Activated T-helper 2 cell treated with anti-CD3 and anti-CD28 coated beads, Interferon-gamma antibody, Interleukin-2, Interleukin-4, amounts not matched to agents 10 μg/mL and 5 μg/mL and 100 μg/mL, durations not matched to agents 14 hours and 24 hours and 36 hours (primary cell): ENCODE measurements at regions not wholly inside any gene's neighbourhood (a gene's known extent, or its start where the extent isn't known, plus 50 kb on each side); places are given as distances from the start of the nearest gene placed in this dataset.

Source experiments
- DNase-seq: peaks from one replicate; pipeline ENCODE4 v3.0.0; 2021; ENCODE audit warnings: low spot score
- H3K27ac Mint-ChIP-seq: one replicate; pipeline ENCODE4 v1.8.0; 2021; ENCODE audit warnings: mixed read lengths
- H3K27me3 Mint-ChIP-seq: one replicate; pipeline ENCODE4 v1.8.0; 2021; ENCODE audit warnings: low read depth, mixed read lengths
- H3K36me3 Mint-ChIP-seq: one replicate; pipeline ENCODE4 v1.8.0; 2021; ENCODE audit warnings: low read depth, mixed read lengths
- H3K4me1 Mint-ChIP-seq: one replicate; pipeline ENCODE4 v1.8.0; 2021; ENCODE audit warnings: low read depth, mixed read lengths
- H3K4me3 Mint-ChIP-seq: one replicate; pipeline ENCODE4 v1.8.0; 2021; ENCODE audit warnings: low read depth, mild to moderate bottlenecking, moderate library complexity, mixed read lengths
- H3K9me3 Mint-ChIP-seq: one replicate; pipeline ENCODE4 v1.8.0; 2021; ENCODE audit warnings: mixed read lengths
- intact Hi-C: fragments of 100-400 bp; cut with micrococcal nuclease; formaldehyde crosslinking; loops from one replicate; pipeline ENCODE4 v1.15.1; 2023

DNA sequence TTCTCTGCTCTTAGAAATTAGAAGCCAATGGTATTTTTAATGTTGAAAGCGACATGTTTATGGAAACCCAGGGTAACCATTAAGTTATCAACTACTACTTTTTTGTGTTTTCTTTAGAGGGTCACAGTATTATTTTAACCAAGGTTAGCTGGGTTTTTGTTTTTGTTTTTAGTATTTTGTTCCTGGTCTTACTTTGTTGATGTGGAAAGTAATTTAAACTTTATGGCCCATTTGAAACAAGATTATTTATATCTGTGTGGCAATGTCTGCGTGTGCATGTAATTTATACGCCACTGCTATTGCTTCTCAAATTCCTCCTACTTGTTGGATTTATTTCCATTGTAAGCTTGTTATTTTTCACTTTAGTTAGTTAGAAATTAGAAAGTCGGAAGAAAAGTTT lies 722.1 kb upstream of the NR2F2 start:
- intact Hi-C loops = no loop called here
- Mint-ChIP-seq H3K36me3 (no peaks in the 10 kb centered on the region), H3K27ac (no peak overlapping the region)

DNA sequence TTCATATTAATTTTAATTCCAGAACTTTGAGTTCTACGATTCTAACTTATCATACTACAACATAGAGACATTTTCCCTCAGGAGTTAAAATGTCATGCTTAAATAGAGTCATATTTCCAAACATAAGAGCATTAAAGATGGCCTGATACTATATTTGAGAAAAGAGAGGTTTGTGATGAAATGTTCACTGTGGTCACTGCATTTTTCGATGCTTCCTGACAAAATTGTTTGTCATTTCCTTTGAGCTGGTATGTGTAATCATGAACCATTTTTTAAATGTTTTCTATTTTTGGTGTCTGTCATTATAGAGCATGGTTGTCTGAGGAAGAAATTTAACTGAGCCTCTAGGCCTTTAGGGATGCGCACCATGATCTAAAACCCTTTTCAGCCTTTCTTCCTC lies 721.4 kb upstream of the NR2F2 start:
- H3K4me3 Mint-ChIP-seq = no peak overlapping the region
- no peaks in the 10 kb centered on the region for H3K9me3 Mint-ChIP-seq
- no peaks in the 10 kb centered on the region for H3K36me3 Mint-ChIP-seq
- intact Hi-C loops = no loop called here
- H3K27ac Mint-ChIP-seq = no peak overlapping the region
- no peak for DNase-seq
- H3K27me3 Mint-ChIP-seq = no peaks in the 10 kb centered on the region
- no peaks in the 10 kb centered on the region for H3K4me1 Mint-ChIP-seq

More for the DNA sequence above, 722.1 kb upstream of the NR2F2 start:
- Mint-ChIP-seq H3K4me1 (no peaks in the 10 kb centered on the region), H3K27me3 (no peaks in the 10 kb centered on the region), H3K9me3 (no peaks in the 10 kb centered on the region), H3K4me3 (no peak overlapping the region)
- no peak for DNase-seq

DNA sequence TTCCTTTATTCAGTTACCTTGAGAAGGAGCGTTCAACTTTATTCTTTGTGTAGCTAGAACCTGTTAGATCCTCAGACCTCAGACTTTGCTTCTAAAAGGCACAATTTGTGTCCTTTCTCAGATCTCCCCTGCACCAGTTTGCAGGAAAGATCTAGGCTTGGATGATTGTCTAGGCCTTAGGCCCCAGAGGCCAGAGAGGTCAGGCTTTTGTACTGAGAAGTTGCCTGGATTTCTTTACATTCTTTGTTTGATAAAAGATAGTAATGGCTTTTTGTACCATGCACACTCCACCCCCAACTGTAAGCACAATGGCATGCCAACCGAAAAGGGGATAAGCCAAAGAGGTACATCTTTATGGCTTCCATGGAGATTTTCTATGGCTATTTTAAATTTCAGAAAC lies 719.6 kb upstream of the NR2F2 start:
- no peaks in the 10 kb centered on the region for H3K27me3 Mint-ChIP-seq
- no peak for DNase-seq
- intact Hi-C loops = no loop called here
- H3K4me3 Mint-ChIP-seq = no peak overlapping the region
- no peak overlapping the region for H3K27ac Mint-ChIP-seq
- H3K4me1 Mint-ChIP-seq = no peaks in the 10 kb centered on the region
- H3K9me3 Mint-ChIP-seq = no peaks in the 10 kb centered on the region
- H3K36me3 Mint-ChIP-seq = no peaks in the 10 kb centered on the region

DNA sequence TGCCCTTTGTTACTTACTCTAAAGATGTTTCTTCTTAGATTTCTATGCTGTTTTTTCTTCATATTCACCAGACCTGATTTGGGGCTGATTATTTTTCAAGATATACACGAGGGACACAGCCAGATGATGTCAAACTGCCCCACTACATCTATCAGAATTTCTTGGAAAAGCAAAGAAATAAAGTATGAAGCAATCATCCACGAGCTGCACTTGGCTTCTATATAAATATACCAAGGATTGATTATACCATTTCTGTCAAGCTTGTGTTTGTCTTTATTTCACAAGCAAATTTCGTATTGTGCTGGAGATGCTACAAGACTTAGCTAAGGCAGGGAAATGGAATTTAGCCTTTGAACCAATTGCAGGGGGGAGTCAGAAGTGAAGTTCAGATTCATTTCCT lies 715.1 kb upstream of the NR2F2 start:
- H3K36me3 Mint-ChIP-seq = no peaks in the 10 kb centered on the region
- no peak for DNase-seq
- no peak overlapping the region for H3K4me3 Mint-ChIP-seq
- no peaks in the 10 kb centered on the region for H3K9me3 Mint-ChIP-seq
- peaks cover 3% of the 10 kb centered on the region for H3K4me1 Mint-ChIP-seq
- intact Hi-C loops = no loop called here
- no peak overlapping the region for H3K27ac Mint-ChIP-seq
- H3K27me3 Mint-ChIP-seq = no peaks in the 10 kb centered on the region

DNA sequence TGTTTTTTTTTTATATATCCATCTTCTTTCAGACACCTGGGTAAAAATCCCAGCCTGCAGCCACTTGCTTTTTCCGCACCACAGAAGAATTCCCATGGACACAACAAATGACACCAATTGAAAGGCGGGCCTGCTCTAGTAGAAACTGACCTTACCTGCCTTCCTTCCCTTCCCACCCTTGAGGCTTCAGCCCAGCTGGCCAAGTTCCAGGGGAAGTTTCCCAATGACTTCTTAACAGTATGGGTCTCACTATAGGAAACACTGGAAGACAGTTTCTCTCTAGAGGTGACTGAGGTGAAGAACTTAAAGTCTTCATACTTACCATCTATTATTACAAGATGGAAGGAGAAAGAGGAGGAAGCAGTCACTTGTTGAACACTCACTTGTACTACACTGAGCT lies 714.2 kb upstream of the NR2F2 start:
- no peaks in the 10 kb centered on the region for H3K9me3 Mint-ChIP-seq
- no peak overlapping the region for H3K27ac Mint-ChIP-seq
- H3K4me3 Mint-ChIP-seq = no peak overlapping the region
- H3K4me1 Mint-ChIP-seq = peaks cover 11% of the 10 kb centered on the region
- H3K36me3 Mint-ChIP-seq = no peaks in the 10 kb centered on the region
- no peaks in the 10 kb centered on the region for H3K27me3 Mint-ChIP-seq
- DNase-seq = no peak
- intact Hi-C loops = no loop called here

DNA sequence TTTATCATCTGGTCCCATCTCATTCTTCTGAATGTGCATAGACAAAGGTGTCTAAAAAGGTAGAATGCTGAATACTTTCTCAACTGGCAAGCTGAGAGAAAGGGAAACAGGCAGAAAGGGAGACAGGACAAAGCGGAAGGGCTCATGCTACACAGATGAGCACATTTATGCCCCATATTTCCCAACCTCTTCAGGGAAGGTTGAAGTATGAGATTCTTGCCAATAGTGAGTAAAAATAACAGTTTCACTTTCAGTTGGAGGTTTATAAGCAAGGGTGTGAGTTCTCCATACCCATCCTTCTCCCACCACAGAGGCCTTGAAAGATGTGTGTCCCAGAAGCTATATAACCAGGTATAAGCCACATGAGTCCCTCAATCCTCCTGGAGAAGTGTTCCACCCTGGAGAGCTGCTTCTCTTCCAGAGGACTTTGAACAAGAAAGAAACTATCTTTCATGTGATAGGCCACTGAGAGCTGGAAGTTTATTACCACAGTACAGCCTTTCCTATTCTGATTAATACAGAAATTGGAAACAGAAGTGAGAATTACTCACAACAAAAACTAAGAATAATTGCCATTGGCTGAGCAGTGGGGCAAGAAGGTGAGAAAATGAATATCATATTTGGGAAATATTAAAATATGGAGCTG lies 709.4 kb upstream of the NR2F2 start:
- Mint-ChIP-seq H3K27ac (peak overlapping the region; percentile 14), H3K36me3 (no peaks in the 10 kb centered on the region), H3K4me1 (peaks cover 11% of the 10 kb centered on the region), H3K4me3 (no peak overlapping the region), H3K9me3 (peaks cover 7% of the 10 kb centered on the region), H3K27me3 (no peaks in the 10 kb centered on the region)
- intact Hi-C loops = no loop called here
- no peak for DNase-seq

DNA sequence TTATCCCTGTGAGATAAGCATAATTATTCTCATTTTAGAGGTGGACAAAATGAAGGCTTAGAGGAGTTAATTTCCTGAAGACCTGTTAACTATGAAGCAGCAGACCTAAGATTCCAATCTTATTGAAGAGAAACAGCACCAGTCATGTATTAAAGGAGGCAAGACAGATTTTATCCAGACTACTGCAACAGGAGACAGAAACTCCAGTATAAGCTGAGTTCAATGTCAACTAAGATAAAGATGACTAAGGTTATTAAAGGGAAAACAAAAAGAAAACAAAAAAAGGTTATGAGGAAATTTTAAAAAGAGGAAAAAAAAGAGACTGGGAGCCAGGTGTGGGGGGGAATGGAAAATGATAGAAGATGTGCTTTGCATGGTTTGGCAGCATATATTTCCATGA lies 707.7 kb upstream of the NR2F2 start:
- H3K27ac Mint-ChIP-seq = no peak overlapping the region
- DNase-seq = no peak
- no peaks in the 10 kb centered on the region for H3K27me3 Mint-ChIP-seq
- intact Hi-C loops = no loop called here
- H3K36me3 Mint-ChIP-seq = no peaks in the 10 kb centered on the region
- H3K4me1 Mint-ChIP-seq = peaks cover 11% of the 10 kb centered on the region
- H3K9me3 Mint-ChIP-seq = peaks cover 7% of the 10 kb centered on the region
- no peak overlapping the region for H3K4me3 Mint-ChIP-seq

DNA sequence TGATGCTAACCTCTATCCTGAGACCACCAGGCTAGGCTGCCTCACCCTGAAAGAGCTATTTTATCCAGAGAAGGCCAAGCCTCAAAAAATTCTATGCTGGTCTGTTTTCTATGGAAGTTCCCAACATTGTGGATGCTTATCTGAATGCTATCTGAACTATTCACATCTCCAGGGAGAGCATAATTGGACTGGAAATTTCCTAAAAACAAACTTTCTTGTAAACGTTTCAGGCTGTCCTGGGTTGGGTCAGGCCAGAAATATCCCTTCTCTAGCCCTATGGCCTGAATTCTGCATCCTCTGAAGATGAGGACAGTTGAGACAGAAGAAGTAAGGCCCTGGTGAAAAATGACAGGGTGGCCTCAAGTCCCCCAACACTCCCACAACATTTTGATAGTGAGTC lies 706.4 kb upstream of the NR2F2 start:
- Mint-ChIP-seq H3K4me3 (no peak overlapping the region), H3K9me3 (peaks cover 7% of the 10 kb centered on the region), H3K4me1 (peaks cover 11% of the 10 kb centered on the region), H3K27ac (no peak overlapping the region), H3K27me3 (peaks cover 3% of the 10 kb centered on the region), H3K36me3 (no peaks in the 10 kb centered on the region)
- intact Hi-C loops = no loop called here
- no peak for DNase-seq

DNA sequence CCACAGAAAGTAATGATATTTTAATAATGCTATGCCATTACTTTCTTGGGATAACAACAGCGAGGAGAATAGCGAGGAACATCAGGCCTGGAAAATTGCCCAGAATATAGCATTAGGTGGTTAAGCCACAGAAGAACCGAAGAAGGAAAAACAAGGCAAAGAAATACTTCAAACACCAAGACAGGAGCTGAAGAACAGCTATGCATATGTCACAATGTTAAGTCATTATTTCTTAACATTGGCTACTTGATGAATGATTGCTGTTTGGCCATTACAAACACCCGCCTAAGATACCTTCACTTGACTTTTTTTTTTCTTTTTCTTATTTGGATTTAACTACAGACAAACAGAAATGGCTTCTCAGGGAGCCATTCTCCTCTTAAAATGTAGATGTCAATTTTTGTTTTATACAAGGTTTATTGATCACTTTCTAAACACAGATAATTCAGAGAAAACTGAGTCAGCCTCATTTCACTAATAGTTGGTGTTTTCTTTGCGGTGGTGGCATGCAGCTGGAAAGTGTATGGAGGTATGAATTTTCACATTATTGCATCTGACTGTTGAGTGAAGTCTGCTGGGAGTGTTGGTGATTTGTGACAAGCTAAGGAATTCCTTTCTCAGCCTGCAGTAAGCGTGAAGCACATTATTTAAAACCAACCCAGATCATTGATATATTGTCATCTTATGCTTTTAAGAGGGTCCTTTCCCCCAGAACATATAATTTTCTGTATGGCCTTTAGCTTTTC lies 705.7 kb upstream of the NR2F2 start:
- intact Hi-C loops = no loop called here
- DNase-seq = no peak
- H3K4me1 Mint-ChIP-seq = peaks cover 11% of the 10 kb centered on the region
- H3K36me3 Mint-ChIP-seq = no peaks in the 10 kb centered on the region
- H3K27me3 Mint-ChIP-seq = peaks cover 3% of the 10 kb centered on the region
- H3K4me3 Mint-ChIP-seq = no peak overlapping the region
- H3K27ac Mint-ChIP-seq = no peak overlapping the region
- peaks cover 7% of the 10 kb centered on the region for H3K9me3 Mint-ChIP-seq

DNA sequence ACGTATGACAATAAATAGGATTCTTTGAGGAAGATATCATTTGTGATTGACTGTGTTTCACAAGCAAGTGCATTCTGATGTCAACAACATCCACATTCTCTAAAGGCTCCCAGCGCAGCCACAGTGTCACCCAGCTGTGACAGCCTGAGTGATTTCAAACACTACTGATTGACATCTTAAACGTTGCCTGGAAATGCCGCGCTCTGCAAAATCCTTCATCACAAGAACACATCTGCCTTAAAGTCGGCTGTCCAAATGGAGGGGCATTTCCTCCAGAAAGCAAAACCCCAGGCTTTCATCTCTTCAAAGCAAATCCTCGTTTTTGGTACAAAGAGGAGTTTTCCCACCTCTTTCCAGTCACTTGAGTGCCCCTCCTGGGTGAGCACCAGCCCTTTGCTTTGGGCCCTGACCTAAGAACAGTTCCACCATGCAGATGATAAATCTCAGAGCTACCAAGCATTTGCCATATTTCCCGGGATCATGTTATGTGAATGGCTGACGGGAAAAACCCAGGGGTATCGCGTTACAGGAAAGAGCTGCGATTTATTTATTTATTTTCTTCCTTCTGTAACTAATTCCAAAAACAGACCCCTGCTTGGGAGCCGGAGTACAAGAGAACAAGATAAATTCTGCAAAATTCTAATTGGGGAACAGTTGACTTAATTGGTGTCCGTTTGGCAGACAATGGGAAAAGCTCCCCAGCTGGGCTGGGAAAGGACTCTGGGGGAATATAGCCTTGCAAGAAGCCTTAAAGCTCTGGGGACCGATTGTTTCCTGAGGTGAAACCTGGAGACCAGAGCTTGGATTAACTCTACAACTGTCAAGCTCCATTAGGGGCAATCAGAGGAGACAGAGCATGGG lies 703.8 kb upstream of the NR2F2 start:
- H3K4me1 Mint-ChIP-seq = no peaks in the 10 kb centered on the region
- H3K27ac Mint-ChIP-seq = no peak overlapping the region
- H3K27me3 Mint-ChIP-seq = peaks cover 3% of the 10 kb centered on the region
- intact Hi-C loops = no loop called here
- H3K36me3 Mint-ChIP-seq = no peaks in the 10 kb centered on the region
- no peak for DNase-seq
- H3K4me3 Mint-ChIP-seq = no peak overlapping the region
- H3K9me3 Mint-ChIP-seq = peaks cover 7% of the 10 kb centered on the region

DNA sequence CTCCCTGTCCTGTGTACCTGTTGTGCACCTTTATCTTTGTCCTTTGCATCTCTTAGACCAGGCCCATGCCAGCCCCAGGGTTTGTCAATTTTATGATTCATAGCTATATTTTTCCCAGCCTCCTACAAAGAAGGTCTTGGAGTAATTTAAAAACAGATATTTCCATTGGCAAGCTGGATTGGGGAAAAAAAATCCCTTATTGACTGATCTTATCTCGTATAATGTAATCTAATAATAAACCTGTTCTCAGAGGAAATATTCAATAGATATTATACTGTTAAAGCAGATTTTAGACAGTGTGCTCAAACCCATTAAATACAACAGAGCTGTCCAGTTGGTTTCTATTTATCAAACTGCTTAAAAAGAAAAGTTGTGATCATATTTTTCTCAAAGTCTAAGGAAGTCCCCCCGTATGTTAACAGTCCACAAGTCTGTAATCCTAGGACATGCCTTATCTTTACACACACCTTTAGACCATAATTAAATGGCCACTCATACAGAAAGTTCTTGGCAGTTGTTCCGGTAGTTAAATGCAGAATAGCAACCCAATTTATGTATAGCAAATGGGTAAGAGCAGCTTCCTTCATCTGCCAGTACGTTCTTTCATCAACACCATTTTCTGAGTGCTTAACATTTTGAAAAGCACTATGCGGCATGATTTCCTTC lies 700.9 kb upstream of the NR2F2 start:
- no peak for DNase-seq

DNA sequence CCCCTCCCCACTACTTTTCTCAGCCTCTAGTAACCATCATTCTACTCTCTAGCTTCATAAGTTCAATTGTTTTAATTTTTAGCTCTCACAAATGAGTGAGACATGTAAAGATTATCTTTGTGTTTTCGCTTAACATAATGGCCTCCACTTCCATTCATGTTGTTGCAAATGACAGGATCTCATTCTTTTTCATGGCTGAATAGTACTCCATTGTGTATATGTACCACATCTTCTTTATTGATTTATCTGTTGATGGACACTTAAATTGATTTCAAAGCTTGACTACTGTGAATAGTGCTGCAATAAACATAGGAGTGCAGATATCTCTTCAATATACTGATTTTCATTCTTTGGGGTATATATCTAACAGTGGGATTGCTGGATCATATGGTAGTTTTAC lies 699.8 kb upstream of the NR2F2 start:
- no peak for DNase-seq
- H3K4me1 Mint-ChIP-seq = no peaks in the 10 kb centered on the region
- peaks cover 3% of the 10 kb centered on the region for H3K27me3 Mint-ChIP-seq
- intact Hi-C loops = no loop called here
- no peak overlapping the region for H3K4me3 Mint-ChIP-seq
- no peak overlapping the region for H3K27ac Mint-ChIP-seq
- no peaks in the 10 kb centered on the region for H3K36me3 Mint-ChIP-seq
- H3K9me3 Mint-ChIP-seq = no peaks in the 10 kb centered on the region

More for the DNA sequence above, 700.9 kb upstream of the NR2F2 start:
- H3K36me3 Mint-ChIP-seq = no peaks in the 10 kb centered on the region
- no peak overlapping the region for H3K27ac Mint-ChIP-seq
- H3K4me3 Mint-ChIP-seq = no peak overlapping the region
- intact Hi-C loops = no loop called here
- H3K4me1 Mint-ChIP-seq = no peaks in the 10 kb centered on the region
- no peaks in the 10 kb centered on the region for H3K9me3 Mint-ChIP-seq
- H3K27me3 Mint-ChIP-seq = peaks cover 3% of the 10 kb centered on the region
